Keratinocyte (primary cell): ENCODE measurements at regions not wholly inside any gene's neighbourhood (a gene's known extent, or its start where the extent isn't known, plus 50 kb on each side); places are given as distances from the start of the nearest gene placed in this dataset.

Experiments
- EZH2 ChIP-seq: IDR thresholded peaks from one replicate; pipeline ENCODE4 v1.6.1; 2012; ENCODE audit warnings: inconsistent platforms, mild to moderate bottlenecking, low read length, moderate library complexity
- TF ChIP-seq, protein P1 (sequence below), 3 experiments: IDR thresholded peaks in 1 of 3; conservative IDR thresholded peaks in 1 of 3; optimal IDR thresholded peaks in 1 of 3; 2 replicates in 2 of 3; 3 replicates in 1 of 3; pipeline versions ENCODE3 to v1.5.1; 2011; ENCODE audit warnings: low read length in 3 of 3, mild to moderate bottlenecking in 3 of 3, moderate library complexity in 2 of 3, control low read depth in 1 of 3, inconsistent platforms in 1 of 3; ENCODE audit not compliant: insufficient read depth in 2 of 3; ENCODE audit errors: extremely low read depth in 1 of 3

DNA sequence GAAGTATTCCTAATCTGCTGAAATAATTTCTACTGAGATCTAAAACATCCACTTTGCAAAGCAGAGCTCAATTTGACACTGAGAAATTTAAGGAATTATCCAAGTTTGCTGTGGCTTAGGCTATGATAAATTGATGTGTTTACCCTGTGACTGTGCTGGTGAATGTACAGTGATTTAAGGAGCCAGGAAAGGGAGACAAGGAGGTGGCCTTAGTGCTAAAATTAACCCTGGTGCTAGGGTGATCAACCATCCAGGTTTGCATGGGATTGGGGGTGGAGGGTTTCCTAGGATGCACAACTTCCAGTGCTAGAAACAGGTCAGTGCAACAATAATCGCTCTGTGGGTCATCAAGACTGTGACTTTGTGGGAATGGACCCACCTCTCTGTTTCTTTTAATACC, 307.5 kb upstream of the SPRED2 start:
- TF ChIP-seq, protein P1, sequence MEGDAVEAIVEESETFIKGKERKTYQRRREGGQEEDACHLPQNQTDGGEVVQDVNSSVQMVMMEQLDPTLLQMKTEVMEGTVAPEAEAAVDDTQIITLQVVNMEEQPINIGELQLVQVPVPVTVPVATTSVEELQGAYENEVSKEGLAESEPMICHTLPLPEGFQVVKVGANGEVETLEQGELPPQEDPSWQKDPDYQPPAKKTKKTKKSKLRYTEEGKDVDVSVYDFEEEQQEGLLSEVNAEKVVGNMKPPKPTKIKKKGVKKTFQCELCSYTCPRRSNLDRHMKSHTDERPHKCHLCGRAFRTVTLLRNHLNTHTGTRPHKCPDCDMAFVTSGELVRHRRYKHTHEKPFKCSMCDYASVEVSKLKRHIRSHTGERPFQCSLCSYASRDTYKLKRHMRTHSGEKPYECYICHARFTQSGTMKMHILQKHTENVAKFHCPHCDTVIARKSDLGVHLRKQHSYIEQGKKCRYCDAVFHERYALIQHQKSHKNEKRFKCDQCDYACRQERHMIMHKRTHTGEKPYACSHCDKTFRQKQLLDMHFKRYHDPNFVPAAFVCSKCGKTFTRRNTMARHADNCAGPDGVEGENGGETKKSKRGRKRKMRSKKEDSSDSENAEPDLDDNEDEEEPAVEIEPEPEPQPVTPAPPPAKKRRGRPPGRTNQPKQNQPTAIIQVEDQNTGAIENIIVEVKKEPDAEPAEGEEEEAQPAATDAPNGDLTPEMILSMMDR (optimal IDR thresholded peaks at IDR 0.05 in 1 of 3, IDR thresholded peaks at IDR 0.05 in 1 of 3, conservative IDR thresholded peaks at IDR 0.05 in 1 of 3; ENCODE audit: extremely low read depth in 1 of 3, insufficient read depth in 2 of 3, low read length in 3 of 3) = no peak
- TF ChIP-seq EZH2 = no peak
